ENCODE measurements at regions not wholly inside any gene's neighbourhood (a gene's known extent, or its start where the extent isn't known, plus 50 kb on each side); places are given as distances from the start of the nearest gene placed in this dataset.

GRCh38 chr7:14092331-14092730 is 102.9 kb upstream of the ETV1 start:
- Histone ChIP-seq H3K4me3 (no peak overlapping the region), H3F3A (ENCODE audit: insufficient read depth, low read depth) (no peaks in the 10 kb centered on the region), H3K36me3 (ENCODE audit: low read depth) (no peaks in the 10 kb centered on the region), H3K4me1 (replicated peaks; ENCODE audit: insufficient read depth) (no peaks in the 10 kb centered on the region), H3K27me3 (ENCODE audit: insufficient read depth, low read depth) (no peaks in the 10 kb centered on the region), H3K27ac (no peak overlapping the region), H4K20me1 (ENCODE audit: insufficient read depth) (no peaks in the 10 kb centered on the region), H3K4me2 (no peak overlapping the region), H3K9me2 (ENCODE audit: insufficient read depth) (no peaks in the 10 kb centered on the region), H3K9me3 (ENCODE audit: insufficient read depth, low read depth) (no peaks in the 10 kb centered on the region), H3K79me2 (ENCODE audit: low read depth) (no peaks in the 10 kb centered on the region), H2AFZ (no peak overlapping the region)
- BruUV-seq (replicated peaks): no TSS peak
- no peak for DNase-seq
- ChIA-PET CTCF (no interaction called here), POLR2A (ENCODE audit: unreplicated experiment) (no interaction called here)
- intact Hi-C loops (cut with micrococcal nuclease; ENCODE audit: unreplicated experiment): no loop called here
- TF ChIP-seq EZH2 (IDR thresholded peaks at IDR 0.05; ENCODE audit: low read depth) (no peak), CTCF (conservative IDR thresholded peaks at IDR 0.05) (no peak)

- TF ChIP-seq CTCF (conservative IDR thresholded peaks at IDR 0.05): no peak
- no peak for TF ChIP-seq EZH2 (IDR thresholded peaks at IDR 0.05; ENCODE audit: low read depth)
- no TSS peak for BruUV-seq (replicated peaks)
- Histone ChIP-seq H3K27me3 (ENCODE audit: insufficient read depth, low read depth) (no peaks in the 10 kb centered on the region), H3K4me1 (replicated peaks; ENCODE audit: insufficient read depth) (no peaks in the 10 kb centered on the region), H3K79me2 (ENCODE audit: low read depth) (no peaks in the 10 kb centered on the region), H3K27ac (no peak overlapping the region), H4K20me1 (ENCODE audit: insufficient read depth) (no peaks in the 10 kb centered on the region), H3K4me3 (no peak overlapping the region), H3K4me2 (no peak overlapping the region), H3K9me3 (ENCODE audit: insufficient read depth, low read depth) (peaks cover 5% of the 10 kb centered on the region; the same call in 1 of the 2 replicates), H3F3A (ENCODE audit: insufficient read depth, low read depth) (no peaks in the 10 kb centered on the region), H2AFZ (no peak overlapping the region), H3K36me3 (ENCODE audit: low read depth) (no peaks in the 10 kb centered on the region), H3K9me2 (ENCODE audit: insufficient read depth) (no peaks in the 10 kb centered on the region)
- intact Hi-C loops (cut with micrococcal nuclease; ENCODE audit: unreplicated experiment): no loop called here
- no peak for DNase-seq
- CTCF ChIA-PET: no interaction called here
- POLR2A ChIA-PET (ENCODE audit: unreplicated experiment): no interaction called here
Measured at GRCh38 chr7:14085901-14086300, 96.4 kb upstream of the ETV1 start.

GRCh38 chr7:14083761-14084160 is 94.3 kb upstream of the ETV1 start:
- H4K20me1 ChIP-seq (ENCODE audit: insufficient read depth): no peaks in the 10 kb centered on the region
- CTCF ChIA-PET: no interaction called here
- H2AFZ ChIP-seq: no peak overlapping the region
- no peak overlapping the region for H3K4me2 ChIP-seq
- TF ChIP-seq CTCF (conservative IDR thresholded peaks at IDR 0.05) (no peak), EZH2 (IDR thresholded peaks at IDR 0.05; ENCODE audit: low read depth) (no peak)
- H3K27me3 ChIP-seq (ENCODE audit: insufficient read depth, low read depth): no peaks in the 10 kb centered on the region
- no peak overlapping the region for H3K4me3 ChIP-seq
- no peaks in the 10 kb centered on the region for H3K4me1 ChIP-seq (replicated peaks; ENCODE audit: insufficient read depth)
- no peaks in the 10 kb centered on the region for H3F3A ChIP-seq (ENCODE audit: insufficient read depth, low read depth)
- no peak for DNase-seq
- no peak overlapping the region for H3K27ac ChIP-seq
- no peaks in the 10 kb centered on the region for H3K9me2 ChIP-seq (ENCODE audit: insufficient read depth)
- H3K79me2 ChIP-seq (ENCODE audit: low read depth): no peaks in the 10 kb centered on the region
- H3K9me3 ChIP-seq (ENCODE audit: insufficient read depth, low read depth): peaks cover 5% of the 10 kb centered on the region; the same call in 1 of the 2 replicates
- POLR2A ChIA-PET (ENCODE audit: unreplicated experiment): no interaction called here
- no TSS peak for BruUV-seq (replicated peaks)
- intact Hi-C loops (cut with micrococcal nuclease; ENCODE audit: unreplicated experiment): no loop called here
- no peaks in the 10 kb centered on the region for H3K36me3 ChIP-seq (ENCODE audit: low read depth)

Measured in PC-9 (cell line).